ENCODE measurements at regions not wholly inside any gene's neighbourhood (a gene's known extent, or its start where the extent isn't known, plus 50 kb on each side); places are given as distances from the start of the nearest gene placed in this dataset.

DNA sequence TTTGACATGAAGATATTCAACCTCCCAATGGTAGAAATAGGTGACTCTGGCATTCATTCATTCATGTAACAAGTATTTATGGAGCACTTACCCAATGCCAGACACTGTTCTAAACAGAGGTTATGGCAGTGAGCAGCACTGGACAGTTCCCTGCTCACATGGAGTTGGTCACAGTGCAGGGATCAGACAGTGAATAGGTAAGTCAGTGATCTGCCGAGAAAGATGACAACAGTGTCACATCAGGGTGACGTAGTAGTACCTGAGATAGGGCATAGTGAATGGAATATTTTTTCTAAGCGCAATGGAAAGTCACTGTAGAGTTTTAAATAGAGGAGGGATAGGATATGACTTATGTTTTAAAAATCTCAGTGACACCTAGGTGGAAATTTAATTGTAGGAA lies 791.4 kb upstream of the RBFOX1 start:
- 57% methylated on average over 2 of the region's 3 CpGs; no CpG with 5 or more reads in 1 of the 2 experiments for WGBS, 2 experiments (ENCODE audit: extremely low coverage in 2 of 2, insufficient read length in 1 of 2)
- dilution Hi-C loops (cut with HindIII; ENCODE audit: low sequenced_read_pairs, unreplicated experiment) = no loop called here
- H2BK5ac ChIP-seq (ENCODE audit: low read depth, low read length, poor library complexity, severe bottlenecking) = no peak overlapping the region

More for the DNA sequence above, 791.4 kb upstream of the RBFOX1 start:
- Histone ChIP-seq H2AFZ (replicated peaks; ENCODE audit: low read length, poor library complexity) (no peak overlapping the region), H3K4ac (ENCODE audit: low read depth, low read length) (no peak overlapping the region), H3K9me3 (ENCODE audit: control insufficient read depth, insufficient read depth, low read length) (peaks cover 12% of the 10 kb centered on the region), H3K9me1 (ENCODE audit: insufficient read depth, low read length) (no peaks in the 10 kb centered on the region), H2BK120ac (ENCODE audit: low read depth, low read length) (no peak overlapping the region), H4K8ac (ENCODE audit: low read depth in 2 of 2, low read length in 2 of 2) (no peak overlapping the region), H2AK5ac (ENCODE audit: low read depth, low read length) (no peak overlapping the region), H2BK20ac (ENCODE audit: low read depth, low read length) (no peak overlapping the region), H4K20me1 (ENCODE audit: insufficient read depth, low read length) (no peaks in the 10 kb centered on the region), H2BK15ac (ENCODE audit: low read depth, low read length) (no peak overlapping the region), H3K4me2 (ENCODE audit: low read depth, low read length) (no peak overlapping the region), H3K4me3 (ENCODE audit: insufficient read depth, low read depth, low read length) (no peak overlapping the region), H3K23ac (ENCODE audit: low read depth, low read length) (no peak overlapping the region), H4K5ac (ENCODE audit: low read depth, low read length) (no peak overlapping the region), H3K14ac (replicated peaks; ENCODE audit: low read depth, low read length) (no peak overlapping the region), H3K36me3 (ENCODE audit: control insufficient read depth, insufficient read depth, low read length) (no peaks in the 10 kb centered on the region), H3K56ac (ENCODE audit: extremely low read depth, insufficient read depth, low read length) (no peak overlapping the region), H4K91ac (ENCODE audit: insufficient read depth, low read depth, low read length) (no peak overlapping the region), H3K4me1 (ENCODE audit: control insufficient read depth, insufficient read depth, low read length) (no peaks in the 10 kb centered on the region), H3K9ac (ENCODE audit: low read depth, low read length) (no peak overlapping the region), H3K79me1 (ENCODE audit: low read depth in 1 of 2, low read length in 2 of 2) (no peaks in the 10 kb centered on the region), H3K27me3 (ENCODE audit: control insufficient read depth, insufficient read depth, low read length) (no peaks in the 10 kb centered on the region), H3K27ac (ENCODE audit: insufficient read depth, low read length) (no peak overlapping the region), H2AK9ac (replicated peaks; ENCODE audit: low read depth, low read length, poor library complexity) (no peak overlapping the region), H3K18ac (ENCODE audit: low read depth, low read length) (no peak overlapping the region)
- TF ChIP-seq POLR2A (IDR thresholded peaks at IDR 0.05; ENCODE audit: low read depth, low read length) (no peak), RFX5 (IDR thresholded peaks at IDR 0.05; ENCODE audit: low read depth, low read length) (no peak), MAFK (IDR thresholded peaks at IDR 0.05; ENCODE audit: low read depth, low read length) (no peak), FOS (IDR thresholded peaks at IDR 0.05; ENCODE audit: low read depth, low read length) (no peak), RCOR1 (IDR thresholded peaks at IDR 0.05; ENCODE audit: insufficient replicate concordance, low read length) (no peak), CEBPB (IDR thresholded peaks at IDR 0.05; ENCODE audit: low read depth, low read length) (no peak)
- TF ChIP-seq, protein P1, sequence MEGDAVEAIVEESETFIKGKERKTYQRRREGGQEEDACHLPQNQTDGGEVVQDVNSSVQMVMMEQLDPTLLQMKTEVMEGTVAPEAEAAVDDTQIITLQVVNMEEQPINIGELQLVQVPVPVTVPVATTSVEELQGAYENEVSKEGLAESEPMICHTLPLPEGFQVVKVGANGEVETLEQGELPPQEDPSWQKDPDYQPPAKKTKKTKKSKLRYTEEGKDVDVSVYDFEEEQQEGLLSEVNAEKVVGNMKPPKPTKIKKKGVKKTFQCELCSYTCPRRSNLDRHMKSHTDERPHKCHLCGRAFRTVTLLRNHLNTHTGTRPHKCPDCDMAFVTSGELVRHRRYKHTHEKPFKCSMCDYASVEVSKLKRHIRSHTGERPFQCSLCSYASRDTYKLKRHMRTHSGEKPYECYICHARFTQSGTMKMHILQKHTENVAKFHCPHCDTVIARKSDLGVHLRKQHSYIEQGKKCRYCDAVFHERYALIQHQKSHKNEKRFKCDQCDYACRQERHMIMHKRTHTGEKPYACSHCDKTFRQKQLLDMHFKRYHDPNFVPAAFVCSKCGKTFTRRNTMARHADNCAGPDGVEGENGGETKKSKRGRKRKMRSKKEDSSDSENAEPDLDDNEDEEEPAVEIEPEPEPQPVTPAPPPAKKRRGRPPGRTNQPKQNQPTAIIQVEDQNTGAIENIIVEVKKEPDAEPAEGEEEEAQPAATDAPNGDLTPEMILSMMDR (conservative IDR thresholded peaks at IDR 0.05; ENCODE audit: low read depth, low read length) = no peak
- POLR2A ChIA-PET (ENCODE audit: unreplicated experiment) = no interaction called here
- ATAC-seq (ENCODE audit: low read depth) = no peak
- BruUV-seq (replicated peaks) = no TSS peak
- CTCF ChIA-PET = no interaction called here
- DNase-seq = no peak
- intact Hi-C loops (cut with micrococcal nuclease) = no loop called here
- in situ Hi-C loops (cut with MboI; ENCODE audit: low sequenced_read_pairs) = no loop called here
